ENCODE measurements at regions not wholly inside any gene's neighbourhood (a gene's known extent, or its start where the extent isn't known, plus 50 kb on each side); places are given as distances from the start of the nearest gene placed in this dataset.

DNA sequence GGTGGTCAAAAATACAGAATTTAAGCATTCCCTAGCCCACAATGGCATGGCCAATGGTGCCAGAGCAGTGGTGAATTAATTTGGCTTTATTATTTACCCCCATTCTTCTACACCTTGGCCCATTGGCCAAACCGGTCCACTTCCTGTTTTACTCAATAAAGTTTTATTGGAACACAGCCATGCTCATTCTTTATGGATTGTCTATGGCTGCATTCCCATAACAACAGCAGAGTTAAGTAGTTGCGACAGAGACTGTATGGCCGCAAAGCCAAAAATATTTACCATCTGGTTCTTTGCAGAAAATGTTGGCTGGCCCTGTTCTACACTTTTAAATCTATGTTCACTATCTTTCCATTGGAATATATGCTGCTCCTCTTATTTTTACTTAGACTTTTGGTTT is 130.3 kb upstream of the CCDC68 start:
- TF ChIP-seq, protein P1, sequence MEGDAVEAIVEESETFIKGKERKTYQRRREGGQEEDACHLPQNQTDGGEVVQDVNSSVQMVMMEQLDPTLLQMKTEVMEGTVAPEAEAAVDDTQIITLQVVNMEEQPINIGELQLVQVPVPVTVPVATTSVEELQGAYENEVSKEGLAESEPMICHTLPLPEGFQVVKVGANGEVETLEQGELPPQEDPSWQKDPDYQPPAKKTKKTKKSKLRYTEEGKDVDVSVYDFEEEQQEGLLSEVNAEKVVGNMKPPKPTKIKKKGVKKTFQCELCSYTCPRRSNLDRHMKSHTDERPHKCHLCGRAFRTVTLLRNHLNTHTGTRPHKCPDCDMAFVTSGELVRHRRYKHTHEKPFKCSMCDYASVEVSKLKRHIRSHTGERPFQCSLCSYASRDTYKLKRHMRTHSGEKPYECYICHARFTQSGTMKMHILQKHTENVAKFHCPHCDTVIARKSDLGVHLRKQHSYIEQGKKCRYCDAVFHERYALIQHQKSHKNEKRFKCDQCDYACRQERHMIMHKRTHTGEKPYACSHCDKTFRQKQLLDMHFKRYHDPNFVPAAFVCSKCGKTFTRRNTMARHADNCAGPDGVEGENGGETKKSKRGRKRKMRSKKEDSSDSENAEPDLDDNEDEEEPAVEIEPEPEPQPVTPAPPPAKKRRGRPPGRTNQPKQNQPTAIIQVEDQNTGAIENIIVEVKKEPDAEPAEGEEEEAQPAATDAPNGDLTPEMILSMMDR (optimal IDR thresholded peaks at IDR 0.05 in 1 of 3, IDR thresholded peaks at IDR 0.05 in 1 of 3, conservative IDR thresholded peaks at IDR 0.05 in 1 of 3; ENCODE audit: extremely low read depth in 1 of 3, insufficient read depth in 2 of 3, low read length in 3 of 3): no peak
- no peak for TF ChIP-seq EZH2 (IDR thresholded peaks at IDR 0.05; ENCODE audit: low read length)
